ENCODE measurements at regions not wholly inside any gene's neighbourhood (a gene's known extent, or its start where the extent isn't known, plus 50 kb on each side); places are given as distances from the start of the nearest gene placed in this dataset.

DNA sequence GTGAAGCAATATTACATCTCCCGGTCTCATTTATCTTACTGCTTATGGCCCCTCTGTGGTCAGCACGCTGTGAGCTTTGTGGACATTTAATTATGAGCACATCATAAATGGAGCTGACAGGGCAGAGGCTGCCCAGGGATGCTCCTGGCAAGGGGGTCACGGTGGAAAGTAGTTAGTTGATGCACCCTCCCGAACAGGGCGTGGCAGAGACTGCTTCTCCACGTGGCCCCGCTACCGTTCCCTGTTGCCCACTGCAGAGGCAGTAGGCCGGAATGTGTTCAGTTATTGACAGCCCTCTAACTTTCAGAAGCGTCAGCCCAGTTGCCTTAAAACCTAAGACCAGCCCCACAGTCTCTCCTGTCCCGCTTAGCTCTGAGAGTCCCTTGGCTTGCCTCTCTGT, 180.3 kb upstream of the ZNF507 start:
- Histone ChIP-seq H3K27ac (ENCODE audit: low read depth, low read length) (no peak overlapping the region), H3K27me3 (ENCODE audit: control insufficient read depth, insufficient read depth, low read length) (no peaks in the 10 kb centered on the region), H3K4me3 (ENCODE audit: low read depth, low read length) (no peak overlapping the region), H3K9me3 (ENCODE audit: control insufficient read depth, insufficient read depth, low read length) (peaks cover 5% of the 10 kb centered on the region)
- CTCF ChIA-PET, result no interaction called here
- POLR2A ChIA-PET, result no interaction called here
- no peak for DNase-seq (ENCODE audit: low read depth, low spot score)
- TF ChIP-seq, protein P1, sequence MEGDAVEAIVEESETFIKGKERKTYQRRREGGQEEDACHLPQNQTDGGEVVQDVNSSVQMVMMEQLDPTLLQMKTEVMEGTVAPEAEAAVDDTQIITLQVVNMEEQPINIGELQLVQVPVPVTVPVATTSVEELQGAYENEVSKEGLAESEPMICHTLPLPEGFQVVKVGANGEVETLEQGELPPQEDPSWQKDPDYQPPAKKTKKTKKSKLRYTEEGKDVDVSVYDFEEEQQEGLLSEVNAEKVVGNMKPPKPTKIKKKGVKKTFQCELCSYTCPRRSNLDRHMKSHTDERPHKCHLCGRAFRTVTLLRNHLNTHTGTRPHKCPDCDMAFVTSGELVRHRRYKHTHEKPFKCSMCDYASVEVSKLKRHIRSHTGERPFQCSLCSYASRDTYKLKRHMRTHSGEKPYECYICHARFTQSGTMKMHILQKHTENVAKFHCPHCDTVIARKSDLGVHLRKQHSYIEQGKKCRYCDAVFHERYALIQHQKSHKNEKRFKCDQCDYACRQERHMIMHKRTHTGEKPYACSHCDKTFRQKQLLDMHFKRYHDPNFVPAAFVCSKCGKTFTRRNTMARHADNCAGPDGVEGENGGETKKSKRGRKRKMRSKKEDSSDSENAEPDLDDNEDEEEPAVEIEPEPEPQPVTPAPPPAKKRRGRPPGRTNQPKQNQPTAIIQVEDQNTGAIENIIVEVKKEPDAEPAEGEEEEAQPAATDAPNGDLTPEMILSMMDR (IDR thresholded peaks at IDR 0.05; ENCODE audit: low read depth, low read length), result no peak

GRCh38 chr19:32165750-32166149, 179.7 kb upstream of the ZNF507 start:
- no peaks in the 10 kb centered on the region for H3K27me3 ChIP-seq (ENCODE audit: control insufficient read depth, insufficient read depth, low read length)
- no peak for DNase-seq (ENCODE audit: low read depth, low spot score)
- CTCF ChIA-PET, result no interaction called here
- H3K4me3 ChIP-seq (ENCODE audit: low read depth, low read length), result no peak overlapping the region
- TF ChIP-seq, protein P1 (IDR thresholded peaks at IDR 0.05; ENCODE audit: low read depth, low read length), result no peak
- peaks cover 5% of the 10 kb centered on the region for H3K9me3 ChIP-seq (ENCODE audit: control insufficient read depth, insufficient read depth, low read length)
- no peak overlapping the region for H3K27ac ChIP-seq (ENCODE audit: low read depth, low read length)
- POLR2A ChIA-PET, result no interaction called here

DNA sequence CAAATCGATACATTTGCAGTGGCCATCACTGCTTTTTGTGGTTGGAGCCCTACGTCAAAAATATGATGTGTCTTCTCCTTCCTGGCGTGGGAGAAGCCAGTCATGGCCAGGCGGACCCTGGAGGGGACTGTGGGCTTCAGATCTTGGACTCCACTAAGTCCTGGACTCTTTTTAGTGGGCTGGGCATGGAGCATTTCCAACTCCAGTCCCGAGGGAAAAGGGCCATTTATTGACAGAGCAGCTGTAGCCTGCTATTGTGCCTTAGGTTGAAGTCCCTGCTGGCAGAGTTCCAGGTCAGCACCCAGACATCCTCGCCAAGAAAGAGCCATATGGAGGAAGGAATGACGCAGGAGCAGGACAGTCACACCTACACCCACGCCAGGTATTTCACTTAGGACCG, 179.2 kb upstream of the ZNF507 start:
- ChIA-PET POLR2A (no interaction called here), CTCF (no interaction called here)
- Histone ChIP-seq H3K9me3 (ENCODE audit: control insufficient read depth, insufficient read depth, low read length) (peaks cover 5% of the 10 kb centered on the region), H3K27ac (ENCODE audit: low read depth, low read length) (no peak overlapping the region), H3K27me3 (ENCODE audit: control insufficient read depth, insufficient read depth, low read length) (no peaks in the 10 kb centered on the region), H3K4me3 (ENCODE audit: low read depth, low read length) (no peak overlapping the region)
- TF ChIP-seq, protein P1 (IDR thresholded peaks at IDR 0.05; ENCODE audit: low read depth, low read length), result no peak
- no peak for DNase-seq (ENCODE audit: low read depth, low spot score)

- Histone ChIP-seq H3K27me3 (ENCODE audit: control insufficient read depth, insufficient read depth, low read length) (no peaks in the 10 kb centered on the region), H3K27ac (ENCODE audit: low read depth, low read length) (no peak overlapping the region), H3K9me3 (ENCODE audit: control insufficient read depth, insufficient read depth, low read length) (peaks cover 5% of the 10 kb centered on the region), H3K4me3 (ENCODE audit: low read depth, low read length) (no peak overlapping the region)
- TF ChIP-seq, protein P1 (IDR thresholded peaks at IDR 0.05; ENCODE audit: low read depth, low read length), result no peak
- POLR2A ChIA-PET, result no interaction called here
- CTCF ChIA-PET, result no interaction called here
- no peak for DNase-seq (ENCODE audit: low read depth, low spot score)
Observed at GRCh38 chr19:32168111-32168510, 177.3 kb upstream of the ZNF507 start.

GRCh38 chr19:32168606-32169005, 176.8 kb upstream of the ZNF507 start:
- CTCF ChIA-PET, result no interaction called here
- Histone ChIP-seq H3K4me3 (ENCODE audit: low read depth, low read length) (no peak overlapping the region), H3K9me3 (ENCODE audit: control insufficient read depth, insufficient read depth, low read length) (peaks cover 3% of the 10 kb centered on the region), H3K27me3 (ENCODE audit: control insufficient read depth, insufficient read depth, low read length) (no peaks in the 10 kb centered on the region), H3K27ac (ENCODE audit: low read depth, low read length) (no peak overlapping the region)
- TF ChIP-seq, protein P1 (IDR thresholded peaks at IDR 0.05; ENCODE audit: low read depth, low read length), result no peak
- DNase-seq (ENCODE audit: low read depth, low spot score), result no peak
- POLR2A ChIA-PET, result no interaction called here

Data from AG04450 (cell line).